AG10803 (cell line): ENCODE measurements at regions not wholly inside any gene's neighbourhood (a gene's known extent, or its start where the extent isn't known, plus 50 kb on each side); places are given as distances from the start of the nearest gene placed in this dataset.

Experiments
- DNase-seq: peaks from one replicate; pipeline ENCODE4 v3.0.0; 2010; ENCODE audit warnings: low read depth
- H3K4me3 ChIP-seq: 2 replicates; pipeline ENCODE4 v1.5.1; 2011; ENCODE audit warnings: mild to moderate bottlenecking, low read length, control low read depth
- TF ChIP-seq, protein P1 (sequence below): conservative IDR thresholded peaks from 2 replicates; pipeline ENCODE4 v1.5.1; 2011; ENCODE audit warnings: mild to moderate bottlenecking, low read length, control low read depth, inconsistent platforms

GRCh38 chr22:47390026-47390970, 627.8 kb downstream of the TBC1D22A start:
- DNase-seq = no peak
- H3K4me3 ChIP-seq = no peak overlapping the region
- TF ChIP-seq, protein P1, sequence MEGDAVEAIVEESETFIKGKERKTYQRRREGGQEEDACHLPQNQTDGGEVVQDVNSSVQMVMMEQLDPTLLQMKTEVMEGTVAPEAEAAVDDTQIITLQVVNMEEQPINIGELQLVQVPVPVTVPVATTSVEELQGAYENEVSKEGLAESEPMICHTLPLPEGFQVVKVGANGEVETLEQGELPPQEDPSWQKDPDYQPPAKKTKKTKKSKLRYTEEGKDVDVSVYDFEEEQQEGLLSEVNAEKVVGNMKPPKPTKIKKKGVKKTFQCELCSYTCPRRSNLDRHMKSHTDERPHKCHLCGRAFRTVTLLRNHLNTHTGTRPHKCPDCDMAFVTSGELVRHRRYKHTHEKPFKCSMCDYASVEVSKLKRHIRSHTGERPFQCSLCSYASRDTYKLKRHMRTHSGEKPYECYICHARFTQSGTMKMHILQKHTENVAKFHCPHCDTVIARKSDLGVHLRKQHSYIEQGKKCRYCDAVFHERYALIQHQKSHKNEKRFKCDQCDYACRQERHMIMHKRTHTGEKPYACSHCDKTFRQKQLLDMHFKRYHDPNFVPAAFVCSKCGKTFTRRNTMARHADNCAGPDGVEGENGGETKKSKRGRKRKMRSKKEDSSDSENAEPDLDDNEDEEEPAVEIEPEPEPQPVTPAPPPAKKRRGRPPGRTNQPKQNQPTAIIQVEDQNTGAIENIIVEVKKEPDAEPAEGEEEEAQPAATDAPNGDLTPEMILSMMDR = no peak

DNA sequence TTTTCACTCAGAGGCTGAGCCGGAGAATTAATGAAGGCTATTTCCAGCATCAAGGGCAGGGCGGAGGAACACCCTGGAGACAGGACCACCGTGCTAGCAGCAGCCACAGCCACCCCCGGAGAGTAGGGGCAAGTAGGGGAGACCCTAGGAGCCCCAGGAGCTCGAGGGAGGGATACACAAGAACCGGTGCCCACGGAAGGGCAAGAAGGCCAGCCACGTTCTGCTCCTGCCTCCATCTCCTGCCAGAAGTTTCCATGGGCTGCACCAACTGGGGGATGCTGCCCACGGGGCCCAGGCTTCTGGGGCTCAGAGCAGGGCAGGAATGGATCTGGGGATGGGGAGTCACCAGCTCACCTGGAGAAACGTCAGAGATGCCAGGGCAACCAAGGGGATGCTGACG, 626.8 kb downstream of the TBC1D22A start:
- TF ChIP-seq, protein P1 = no peak
- DNase-seq = no peak
- no peak overlapping the region for H3K4me3 ChIP-seq

GRCh38 chr22:47388778-47389177, 626.3 kb downstream of the TBC1D22A start:
- no peak for DNase-seq
- no peak overlapping the region for H3K4me3 ChIP-seq
- TF ChIP-seq, protein P1 = no peak

DNA sequence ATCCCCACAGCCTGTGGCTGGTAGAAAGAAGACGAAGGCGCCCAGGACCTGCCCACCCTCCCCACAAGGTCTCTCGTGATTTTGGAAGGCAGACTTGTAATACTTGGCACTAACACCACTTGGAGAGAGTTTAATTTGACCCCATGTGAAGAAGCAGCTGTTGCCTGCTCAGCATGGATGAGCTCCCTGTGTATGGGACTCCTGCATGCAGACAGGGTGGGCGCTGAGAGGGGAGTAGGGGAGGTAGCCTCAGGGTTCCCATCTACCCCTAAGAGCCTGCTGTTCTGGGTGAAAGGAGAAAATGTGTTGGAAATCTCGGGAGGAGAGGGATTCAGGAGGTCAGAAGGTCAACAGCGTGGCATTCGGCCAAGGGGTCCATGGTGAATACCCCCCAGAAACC, 625.9 kb downstream of the TBC1D22A start:
- TF ChIP-seq, protein P1 = no peak
- DNase-seq = no peak
- no peak overlapping the region for H3K4me3 ChIP-seq

DNA sequence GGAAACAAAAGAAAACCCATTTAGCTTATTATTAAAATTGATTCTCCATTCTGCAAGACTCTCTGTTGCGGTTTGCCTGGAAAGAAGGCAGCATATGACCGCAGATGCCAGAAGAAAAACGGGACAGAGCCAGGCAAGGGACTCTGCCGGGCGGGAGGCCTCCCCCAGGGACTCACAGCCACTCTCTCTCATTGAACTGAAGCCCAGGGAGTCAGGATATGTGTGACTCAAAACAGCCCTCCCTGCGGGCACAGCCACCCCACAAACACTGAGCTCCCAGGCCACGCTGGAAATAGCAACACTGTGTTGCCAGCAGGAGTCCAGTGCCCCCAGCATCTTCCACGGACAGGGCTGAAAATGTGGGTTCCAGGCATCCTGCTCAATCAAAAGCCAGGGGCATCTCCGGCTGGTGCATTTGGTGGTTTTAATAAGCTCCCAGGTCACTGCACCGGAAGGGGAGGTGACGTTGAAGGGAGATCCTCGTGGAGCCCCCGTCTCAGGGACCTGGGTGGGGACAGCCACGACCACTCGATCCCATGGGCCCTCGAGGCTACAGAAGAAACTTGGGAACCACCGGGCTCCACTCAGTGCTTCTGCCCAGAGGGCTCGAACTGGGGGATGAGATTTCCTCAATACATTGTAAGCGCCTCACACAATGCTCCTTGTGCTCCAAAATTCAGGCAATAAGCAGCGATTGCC, 624.5 kb downstream of the TBC1D22A start:
- TF ChIP-seq, protein P1 = no peak
- DNase-seq = no peak
- no peak overlapping the region for H3K4me3 ChIP-seq

GRCh38 chr22:47384977-47385376, 622.5 kb downstream of the TBC1D22A start:
- TF ChIP-seq, protein P1 = no peak
- H3K4me3 ChIP-seq = no peak overlapping the region
- no peak for DNase-seq
